Posterior cingulate gyrus (tissue), 11 donors: ENCODE measurements at regions not wholly inside any gene's neighbourhood (a gene's known extent, or its start where the extent isn't known, plus 50 kb on each side); places are given as distances from the start of the nearest gene placed in this dataset.
"Not testable (repeated sequence)": the region's sequence is repeated elsewhere in the genome, so short reads cannot be mapped to it uniquely, and the experiment has no call there.

Source experiments
- DNase-seq, 10 donors: peaks; one replicate each; pipeline versions ENCODE4 v3.0.0 to v3.0.0-alpha.2; 2020 to 2021; ENCODE audit warnings: mixed read lengths in 3 of 10
- intact Hi-C: fragments of 100-400 bp; cut with DNase I; formaldehyde crosslinking; loops from one replicate; pipeline ENCODE4 v1.15.1; 2023

DNA sequence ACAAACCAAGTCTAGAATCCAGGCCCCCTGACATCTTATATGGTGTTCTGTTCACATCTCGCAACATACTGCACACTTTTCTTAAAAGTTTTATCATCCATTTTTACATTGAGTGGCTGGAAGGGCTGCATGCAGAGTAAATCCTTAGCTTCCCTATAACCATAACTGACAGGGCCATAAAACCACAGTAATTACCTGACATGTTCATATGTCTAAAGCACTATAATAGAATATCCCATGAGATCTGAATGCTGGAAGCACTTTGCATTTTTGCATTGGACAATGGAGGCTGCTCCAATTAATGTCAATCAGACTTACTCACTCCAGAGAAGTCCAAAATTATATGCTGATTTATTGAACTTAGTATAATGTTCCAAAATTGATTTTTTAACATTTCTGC is 86.6 kb upstream of the HES1 start:
- intact Hi-C loops, result no loop called here
- DNase-seq, result no peak

DNA sequence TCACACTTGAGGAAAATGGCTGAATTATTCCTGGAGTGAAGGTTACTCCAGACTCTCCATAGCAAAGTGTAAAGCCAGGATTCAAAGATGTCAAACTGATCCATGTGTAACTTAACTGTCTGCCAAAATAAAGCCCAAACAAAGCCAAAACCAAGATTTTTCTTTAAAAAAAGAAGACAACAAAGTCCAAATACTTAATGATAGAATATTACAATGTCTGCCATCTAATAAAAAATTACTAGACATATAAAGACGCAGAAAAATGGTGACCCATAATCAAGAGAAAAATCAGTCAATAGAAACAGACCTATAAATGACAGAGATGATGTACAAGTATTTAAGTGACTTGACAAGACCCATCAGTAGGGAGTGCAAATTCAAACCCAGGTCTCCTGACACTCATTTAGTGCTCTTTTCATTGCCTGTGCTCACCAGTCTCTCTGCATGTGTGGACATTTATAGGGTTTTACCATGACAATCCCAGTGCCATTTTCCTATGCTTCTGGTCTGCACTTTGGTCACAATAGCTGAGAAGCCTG is 85.1 kb upstream of the HES1 start:
- no peak for DNase-seq
- intact Hi-C loops, result no loop called here

- no peak for DNase-seq
- intact Hi-C loops, result no loop called here
Observed at GRCh38 chr3:194051366-194052149, 84.4 kb upstream of the HES1 start.

GRCh38 chr3:194053136-194053535 is 82.8 kb upstream of the HES1 start:
- intact Hi-C loops, result no loop called here
- no peak for DNase-seq

DNA sequence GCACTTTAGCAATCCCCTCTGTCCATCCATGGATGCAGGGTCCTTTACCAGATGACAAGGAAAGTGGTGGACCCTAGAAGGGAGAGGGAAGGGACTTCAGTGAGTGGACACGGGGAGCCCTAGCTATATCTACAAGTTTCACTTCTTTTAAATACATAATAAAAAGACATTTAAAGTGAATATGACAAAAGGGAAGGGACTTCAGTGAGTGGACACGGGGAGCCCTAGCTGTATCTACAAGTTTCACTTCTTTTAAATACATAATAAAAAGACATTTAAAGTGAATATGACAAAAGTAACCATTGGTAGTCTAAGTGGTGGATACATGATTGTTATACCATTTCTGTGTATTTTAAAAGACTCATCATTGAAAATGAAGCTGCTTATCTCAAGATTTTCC is 81.9 kb upstream of the HES1 start:
- intact Hi-C loops, result no loop called here

DNA sequence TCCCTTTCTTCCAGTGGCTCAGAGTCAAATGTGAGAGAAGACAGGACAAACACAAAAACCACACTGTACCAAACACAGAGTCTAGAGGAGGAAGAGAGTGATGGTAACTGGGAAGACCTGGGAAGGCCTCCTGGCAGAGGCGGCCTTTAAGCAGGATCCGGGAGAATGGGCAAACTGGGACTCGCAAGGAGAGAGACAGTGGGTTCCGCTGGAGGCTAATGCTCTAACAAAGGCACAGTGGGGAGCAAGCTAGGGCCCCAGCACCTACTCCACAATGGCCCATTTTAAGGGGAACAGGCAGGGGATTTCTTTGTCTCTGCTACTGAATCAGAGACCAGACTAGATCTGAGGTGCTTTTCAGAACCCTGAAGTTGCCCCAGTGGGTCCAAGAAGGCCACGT is 81.4 kb upstream of the HES1 start:
- intact Hi-C loops, result no loop called here
- no peak for DNase-seq

More for the DNA sequence above, 81.9 kb upstream of the HES1 start:
- no peak for DNase-seq

DNA sequence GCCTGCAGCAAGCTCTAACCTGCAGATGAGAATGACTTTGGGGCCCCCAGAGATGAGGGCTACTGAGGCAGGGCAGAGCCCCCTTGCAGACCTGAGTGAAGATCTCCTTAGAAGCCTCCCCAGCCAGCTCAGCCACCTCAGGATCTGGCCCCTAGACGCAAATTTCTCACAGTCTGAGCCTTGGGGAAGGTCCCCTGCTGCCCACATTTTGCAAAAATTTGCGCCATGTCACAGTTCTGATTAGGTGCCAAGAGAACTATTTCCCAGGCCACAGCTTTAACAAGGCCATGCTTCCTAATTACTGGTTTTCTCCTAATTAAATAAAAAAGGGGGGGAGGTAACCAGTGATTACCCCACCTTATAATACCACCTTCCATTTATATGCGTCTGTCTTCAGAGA is 81.0 kb upstream of the HES1 start:
- intact Hi-C loops, result no loop called here
- DNase-seq, result no peak

DNA sequence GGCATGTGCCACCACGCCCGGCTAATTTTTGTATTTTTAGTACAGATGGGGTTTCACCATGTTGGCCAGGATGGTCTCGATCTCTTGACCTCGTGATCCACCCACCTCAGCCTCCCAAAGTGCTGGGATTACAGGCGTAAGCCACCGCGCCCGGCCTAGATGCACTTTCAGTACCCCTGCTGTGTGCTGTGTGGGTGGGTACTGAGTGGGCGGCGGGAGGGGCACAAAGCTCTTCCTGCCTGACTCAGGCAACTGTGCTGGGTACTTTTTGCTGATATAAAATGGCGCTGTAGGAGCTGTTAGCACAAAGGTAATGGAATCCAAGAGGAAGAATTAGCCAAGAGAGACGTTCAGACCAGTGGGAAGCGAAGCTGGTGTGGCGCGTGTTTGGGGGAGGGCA is 79.6 kb upstream of the HES1 start:
- DNase-seq, intact Hi-C loops: not testable (repeated sequence)

DNA sequence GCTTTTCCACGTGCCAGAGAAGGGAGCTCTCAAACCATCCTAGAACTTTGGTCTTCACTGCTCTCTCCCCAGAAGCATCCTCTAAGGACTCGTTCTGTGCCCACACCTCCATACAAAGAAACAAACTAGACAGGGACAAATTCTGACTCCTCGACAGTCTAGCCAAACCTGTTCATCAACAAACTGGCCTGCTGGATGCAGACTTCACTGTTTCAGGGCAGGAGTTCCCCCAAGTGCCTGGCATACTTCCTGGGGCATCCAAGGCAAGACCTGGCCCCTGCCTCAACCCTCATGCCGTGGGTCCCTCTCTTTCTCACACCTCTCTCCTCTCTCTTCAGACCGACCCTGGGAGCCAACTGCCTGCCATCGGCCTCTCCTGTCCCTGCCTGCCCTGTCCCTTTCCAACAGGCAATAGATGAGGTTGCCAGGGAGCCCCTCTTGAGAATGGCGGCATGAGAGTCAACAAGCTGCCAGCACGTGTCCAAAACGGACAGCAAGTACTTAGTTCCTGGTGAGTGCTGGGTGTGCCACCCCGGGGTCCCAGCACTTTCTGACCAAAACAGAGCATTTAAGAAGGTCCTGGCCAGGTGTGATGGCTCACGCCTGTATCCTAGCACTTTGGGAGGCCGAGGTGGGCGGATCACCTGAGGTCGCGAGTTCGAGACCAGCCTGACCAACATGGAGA is 79.1 kb upstream of the HES1 start:
- DNase-seq, result no peak
- intact Hi-C loops, result no loop called here

GRCh38 chr3:194057570-194058188 is 78.3 kb upstream of the HES1 start:
- no peak for DNase-seq
- intact Hi-C loops, result no loop called here

- peak in 8 of 10 donors; percentile 31 to 94 (median 60) for DNase-seq
- intact Hi-C loops, result no loop called here
Observed at GRCh38 chr3:194058189-194058571, 77.8 kb upstream of the HES1 start.

GRCh38 chr3:194058753-194059152 is 77.2 kb upstream of the HES1 start:
- no peak for DNase-seq
- intact Hi-C loops, result no loop called here

GRCh38 chr3:194061421-194062030 is 74.4 kb upstream of the HES1 start:
- intact Hi-C loops, result loop anchor here (10.0 kb wide), 1 partner anchor 57 kb away; no protein-coding TSS in a partner anchor
- DNase-seq, result no peak

- DNase-seq, result no peak
- intact Hi-C loops, result loop anchor here (10.0 kb wide), 1 partner anchor 58 kb away; no protein-coding TSS in a partner anchor
Observed at GRCh38 chr3:194062830-194063229, 73.1 kb upstream of the HES1 start.

DNA sequence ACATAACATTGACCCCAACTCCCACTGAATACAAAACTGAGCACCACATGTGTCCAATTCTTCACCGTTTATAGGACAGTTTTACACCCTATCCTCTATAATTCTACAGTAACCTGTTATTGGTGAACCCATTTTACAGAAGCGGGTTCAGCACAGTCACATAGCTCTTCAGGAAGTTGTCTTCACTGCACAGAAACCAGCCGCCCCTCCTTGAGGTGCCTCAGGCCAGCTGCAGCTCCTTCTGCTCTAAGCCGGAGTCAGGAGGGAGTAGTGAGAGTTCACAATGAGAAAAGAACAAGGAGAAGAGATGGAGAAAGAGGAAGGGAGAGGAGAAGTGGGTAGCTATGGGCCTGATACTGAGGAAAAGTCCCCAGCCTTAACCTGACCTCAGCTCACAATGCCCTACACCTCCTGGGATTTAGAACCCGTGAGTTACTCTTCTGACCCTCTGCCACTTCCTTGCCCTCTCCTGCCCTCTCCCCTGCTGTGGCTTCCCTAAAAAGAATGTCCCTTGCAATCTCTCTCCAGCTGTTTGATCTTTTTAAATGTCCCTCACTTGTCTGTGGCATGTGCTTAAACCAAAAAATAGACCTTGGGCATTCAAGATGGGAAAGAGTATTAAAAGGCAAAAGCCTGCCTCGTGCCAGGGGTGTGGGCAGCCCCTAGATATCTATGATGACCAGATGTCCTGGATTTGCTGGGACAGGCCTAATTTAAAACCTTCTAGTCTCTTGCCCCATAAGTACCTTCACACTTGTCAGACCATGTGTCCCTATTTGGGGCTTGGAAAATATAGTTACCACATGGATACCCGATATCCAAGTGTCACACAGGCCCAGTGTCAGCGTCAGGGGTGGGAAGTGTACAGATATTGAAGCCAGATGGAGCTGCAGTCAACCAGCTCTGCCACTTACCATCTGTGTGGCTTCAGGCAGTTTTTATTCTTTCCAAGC is 71.3 kb upstream of the HES1 start:
- intact Hi-C loops, result loop anchor here (10.0 kb wide), 1 partner anchor 60 kb away; no protein-coding TSS in a partner anchor
- DNase-seq, result no peak

DNA sequence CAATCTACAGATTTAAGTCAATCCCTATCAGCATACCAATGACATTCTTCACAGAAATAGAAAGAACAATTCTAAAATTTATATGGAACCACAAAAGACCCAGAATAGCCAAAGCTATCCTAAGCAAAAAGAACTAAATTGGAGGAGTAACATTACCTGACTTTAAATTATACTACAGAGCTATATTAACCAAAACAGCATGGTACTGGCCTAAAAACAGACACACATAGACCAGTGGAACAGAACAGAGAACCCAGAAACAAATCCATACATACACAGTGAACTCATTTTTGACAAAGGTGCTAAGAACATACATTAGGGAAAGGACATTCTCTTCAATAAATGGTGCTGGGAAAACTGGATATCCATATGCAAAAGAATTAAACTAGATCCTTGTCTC is 68.6 kb upstream of the HES1 start:
- not testable (repeated sequence) for DNase-seq
- intact Hi-C loops, result loop anchor here (10.0 kb wide), 1 partner anchor 63 kb away; no protein-coding TSS in a partner anchor

- intact Hi-C loops, result loop anchor here (10.0 kb wide), 1 partner anchor 63 kb away; no protein-coding TSS in a partner anchor
- no peak for DNase-seq
Observed at GRCh38 chr3:194067949-194068362, 68.0 kb upstream of the HES1 start.

GRCh38 chr3:194069421-194070219 is 66.3 kb upstream of the HES1 start:
- intact Hi-C loops, result loop anchor here (2.0 to 10.0 kb wide), 4 partner anchors 65 to 245 kb away; no protein-coding TSS in a partner anchor

More at GRCh38 chr3:194069421-194070219, 66.3 kb upstream of the HES1 start:
- no peak for DNase-seq
